ENCODE measurements at regions not wholly inside any gene's neighbourhood (a gene's known extent, or its start where the extent isn't known, plus 50 kb on each side); places are given as distances from the start of the nearest gene placed in this dataset.

GRCh38 chr17:15886804-15887203, 58.1 kb upstream of the ADORA2B start:
- Histone ChIP-seq H3K9me3 (ENCODE audit: control insufficient read depth in 1 of 2, insufficient read depth in 1 of 2, low read depth in 1 of 2, low read length in 2 of 2) (no peaks in the 10 kb centered on the region), H3K4me1 (ENCODE audit: control insufficient read depth in 1 of 2, insufficient read depth in 2 of 2, low read length in 2 of 2) (no peaks in the 10 kb centered on the region), H3K4me3 (replicated peaks in 1 of 2; ENCODE audit: low read depth in 1 of 2, low read length in 2 of 2) (no peak overlapping the region), H3K9me2 (ENCODE audit: insufficient read depth) (no peaks in the 10 kb centered on the region), H3K4me2 (ENCODE audit: low read length) (no peak overlapping the region), H3K27ac (ENCODE audit: low read depth, low read length) (no peak overlapping the region), H3K9ac (ENCODE audit: low read length) (no peak overlapping the region), H3K79me2 (ENCODE audit: insufficient read depth, low read length) (no peaks in the 10 kb centered on the region), H4K20me1 (ENCODE audit: insufficient read depth) (no peaks in the 10 kb centered on the region), H3K27me3 (ENCODE audit: insufficient read depth, low read length) (no peaks in the 10 kb centered on the region), H3K36me3 (ENCODE audit: control insufficient read depth in 1 of 2, insufficient read depth in 2 of 2, low read length in 2 of 2) (no peaks in the 10 kb centered on the region), H2AFZ (ENCODE audit: low read depth, low read length, poor library complexity, severe bottlenecking) (no peak overlapping the region)
- intact Hi-C loops (cut with micrococcal nuclease): no loop called here
- POLR2A ChIA-PET: no interaction called here
- no TSS peak for BruUV-seq (replicated peaks)
- RAD21 ChIA-PET (ENCODE audit: low non-redundant PET in 1 of 2, low total read pairs in 2 of 2, uncharacterized antibody in 2 of 2, unreplicated experiment in 2 of 2): no interaction called here
- no peak for DNase-seq (ENCODE audit: low read depth, low spot score)
- CTCF ChIA-PET: no interaction called here
- TF ChIP-seq YY1 (IDR thresholded peaks at IDR 0.05; ENCODE audit: extremely low read depth, insufficient replicate concordance, low read depth, low read length): no peak
- no peak for TF ChIP-seq ZNF274 (IDR thresholded peaks at IDR 0.05; ENCODE audit: low read depth, low read length)
- no peak for TF ChIP-seq EZH2 (IDR thresholded peaks at IDR 0.05)
- TF ChIP-seq TCF7L2 (IDR thresholded peaks at IDR 0.05; ENCODE audit: borderline replicate concordance, extremely low read depth, insufficient read depth, insufficient read length): no peak
- no peak for TF ChIP-seq POLR2AphosphoS5 (IDR thresholded peaks at IDR 0.05; ENCODE audit: low read depth, low read length)
- TF ChIP-seq SP1 (IDR thresholded peaks at IDR 0.05; ENCODE audit: low read depth): no peak
- TF ChIP-seq, protein P1, sequence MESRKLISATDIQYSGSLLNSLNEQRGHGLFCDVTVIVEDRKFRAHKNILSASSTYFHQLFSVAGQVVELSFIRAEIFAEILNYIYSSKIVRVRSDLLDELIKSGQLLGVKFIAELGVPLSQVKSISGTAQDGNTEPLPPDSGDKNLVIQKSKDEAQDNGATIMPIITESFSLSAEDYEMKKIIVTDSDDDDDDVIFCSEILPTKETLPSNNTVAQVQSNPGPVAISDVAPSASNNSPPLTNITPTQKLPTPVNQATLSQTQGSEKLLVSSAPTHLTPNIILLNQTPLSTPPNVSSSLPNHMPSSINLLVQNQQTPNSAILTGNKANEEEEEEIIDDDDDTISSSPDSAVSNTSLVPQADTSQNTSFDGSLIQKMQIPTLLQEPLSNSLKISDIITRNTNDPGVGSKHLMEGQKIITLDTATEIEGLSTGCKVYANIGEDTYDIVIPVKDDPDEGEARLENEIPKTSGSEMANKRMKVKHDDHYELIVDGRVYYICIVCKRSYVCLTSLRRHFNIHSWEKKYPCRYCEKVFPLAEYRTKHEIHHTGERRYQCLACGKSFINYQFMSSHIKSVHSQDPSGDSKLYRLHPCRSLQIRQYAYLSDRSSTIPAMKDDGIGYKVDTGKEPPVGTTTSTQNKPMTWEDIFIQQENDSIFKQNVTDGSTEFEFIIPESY (IDR thresholded peaks at IDR 0.05; ENCODE audit: extremely low read depth, insufficient replicate concordance, low read length): no peak
- TF ChIP-seq, protein P2, sequence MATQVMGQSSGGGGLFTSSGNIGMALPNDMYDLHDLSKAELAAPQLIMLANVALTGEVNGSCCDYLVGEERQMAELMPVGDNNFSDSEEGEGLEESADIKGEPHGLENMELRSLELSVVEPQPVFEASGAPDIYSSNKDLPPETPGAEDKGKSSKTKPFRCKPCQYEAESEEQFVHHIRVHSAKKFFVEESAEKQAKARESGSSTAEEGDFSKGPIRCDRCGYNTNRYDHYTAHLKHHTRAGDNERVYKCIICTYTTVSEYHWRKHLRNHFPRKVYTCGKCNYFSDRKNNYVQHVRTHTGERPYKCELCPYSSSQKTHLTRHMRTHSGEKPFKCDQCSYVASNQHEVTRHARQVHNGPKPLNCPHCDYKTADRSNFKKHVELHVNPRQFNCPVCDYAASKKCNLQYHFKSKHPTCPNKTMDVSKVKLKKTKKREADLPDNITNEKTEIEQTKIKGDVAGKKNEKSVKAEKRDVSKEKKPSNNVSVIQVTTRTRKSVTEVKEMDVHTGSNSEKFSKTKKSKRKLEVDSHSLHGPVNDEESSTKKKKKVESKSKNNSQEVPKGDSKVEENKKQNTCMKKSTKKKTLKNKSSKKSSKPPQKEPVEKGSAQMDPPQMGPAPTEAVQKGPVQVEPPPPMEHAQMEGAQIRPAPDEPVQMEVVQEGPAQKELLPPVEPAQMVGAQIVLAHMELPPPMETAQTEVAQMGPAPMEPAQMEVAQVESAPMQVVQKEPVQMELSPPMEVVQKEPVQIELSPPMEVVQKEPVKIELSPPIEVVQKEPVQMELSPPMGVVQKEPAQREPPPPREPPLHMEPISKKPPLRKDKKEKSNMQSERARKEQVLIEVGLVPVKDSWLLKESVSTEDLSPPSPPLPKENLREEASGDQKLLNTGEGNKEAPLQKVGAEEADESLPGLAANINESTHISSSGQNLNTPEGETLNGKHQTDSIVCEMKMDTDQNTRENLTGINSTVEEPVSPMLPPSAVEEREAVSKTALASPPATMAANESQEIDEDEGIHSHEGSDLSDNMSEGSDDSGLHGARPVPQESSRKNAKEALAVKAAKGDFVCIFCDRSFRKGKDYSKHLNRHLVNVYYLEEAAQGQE (IDR thresholded peaks at IDR 0.05; ENCODE audit: low read depth): no peak
- TF ChIP-seq, protein P3, sequence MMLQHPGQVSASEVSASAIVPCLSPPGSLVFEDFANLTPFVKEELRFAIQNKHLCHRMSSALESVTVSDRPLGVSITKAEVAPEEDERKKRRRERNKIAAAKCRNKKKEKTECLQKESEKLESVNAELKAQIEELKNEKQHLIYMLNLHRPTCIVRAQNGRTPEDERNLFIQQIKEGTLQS (IDR thresholded peaks at IDR 0.05): no peak
- no peak for TF ChIP-seq POLR2A (IDR thresholded peaks at IDR 0.05; ENCODE audit: borderline replicate concordance, extremely low read depth, insufficient read depth, insufficient read length)
- no peak for TF ChIP-seq ZFX (IDR thresholded peaks at IDR 0.05)
- no peak for TF ChIP-seq SRF (IDR thresholded peaks at IDR 0.05; ENCODE audit: low read depth)
- TF ChIP-seq, protein P4, sequence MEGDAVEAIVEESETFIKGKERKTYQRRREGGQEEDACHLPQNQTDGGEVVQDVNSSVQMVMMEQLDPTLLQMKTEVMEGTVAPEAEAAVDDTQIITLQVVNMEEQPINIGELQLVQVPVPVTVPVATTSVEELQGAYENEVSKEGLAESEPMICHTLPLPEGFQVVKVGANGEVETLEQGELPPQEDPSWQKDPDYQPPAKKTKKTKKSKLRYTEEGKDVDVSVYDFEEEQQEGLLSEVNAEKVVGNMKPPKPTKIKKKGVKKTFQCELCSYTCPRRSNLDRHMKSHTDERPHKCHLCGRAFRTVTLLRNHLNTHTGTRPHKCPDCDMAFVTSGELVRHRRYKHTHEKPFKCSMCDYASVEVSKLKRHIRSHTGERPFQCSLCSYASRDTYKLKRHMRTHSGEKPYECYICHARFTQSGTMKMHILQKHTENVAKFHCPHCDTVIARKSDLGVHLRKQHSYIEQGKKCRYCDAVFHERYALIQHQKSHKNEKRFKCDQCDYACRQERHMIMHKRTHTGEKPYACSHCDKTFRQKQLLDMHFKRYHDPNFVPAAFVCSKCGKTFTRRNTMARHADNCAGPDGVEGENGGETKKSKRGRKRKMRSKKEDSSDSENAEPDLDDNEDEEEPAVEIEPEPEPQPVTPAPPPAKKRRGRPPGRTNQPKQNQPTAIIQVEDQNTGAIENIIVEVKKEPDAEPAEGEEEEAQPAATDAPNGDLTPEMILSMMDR (IDR thresholded peaks at IDR 0.05 in 2 of 3, conservative IDR thresholded peaks at IDR 0.05 in 1 of 3; ENCODE audit: borderline replicate concordance in 1 of 3, insufficient read depth in 1 of 3, low read depth in 2 of 3, low read length in 2 of 3): no peak
- no peak for ATAC-seq

Data from HCT116 (cell line).